ENCODE measurements at regions not wholly inside any gene's neighbourhood (a gene's known extent, or its start where the extent isn't known, plus 50 kb on each side); places are given as distances from the start of the nearest gene placed in this dataset.
A peak's percentile ranks its signal among the peaks of the same experiment; 100 is the strongest.
"Not testable (repeated sequence)": the region's sequence is repeated elsewhere in the genome, so short reads cannot be mapped to it uniquely, and the experiment has no call there.

DNA sequence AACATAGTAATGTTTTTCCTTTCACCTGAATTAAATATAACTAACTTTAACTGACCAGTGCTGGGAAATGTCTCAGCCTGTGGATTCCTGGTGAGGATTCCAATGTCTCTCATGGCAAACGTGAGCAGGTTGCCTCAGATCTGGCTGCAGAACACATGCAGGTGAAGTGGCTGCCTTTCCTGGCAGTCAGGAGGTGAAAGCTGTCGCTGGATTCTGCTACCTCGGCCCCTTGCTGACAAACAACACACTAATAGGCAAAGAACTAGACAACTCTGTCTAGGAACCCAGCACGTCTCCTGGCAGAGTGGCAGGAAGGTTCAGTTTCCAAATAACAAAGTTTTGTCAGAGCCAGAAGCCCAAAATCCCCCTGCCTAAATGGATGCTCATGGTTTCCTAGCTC lies 400.8 kb upstream of the PPP2R3A start:
- no peaks in the 10 kb centered on the region for H3K9me3 Mint-ChIP-seq
- H3K27me3 Mint-ChIP-seq: no peaks in the 10 kb centered on the region
- DNase-seq: no peak
- no peak overlapping the region for H3K4me3 Mint-ChIP-seq
- no peaks in the 10 kb centered on the region for H3K36me3 Mint-ChIP-seq (ENCODE audit: low read depth)
- intact Hi-C loops (cut with micrococcal nuclease): no loop called here
- no peak overlapping the region for H3K27ac Mint-ChIP-seq
- H3K4me1 Mint-ChIP-seq: no peaks in the 10 kb centered on the region

- H3K4me3 Mint-ChIP-seq: no peak overlapping the region
- intact Hi-C loops (cut with micrococcal nuclease): no loop called here
- no peaks in the 10 kb centered on the region for H3K9me3 Mint-ChIP-seq
- no peaks in the 10 kb centered on the region for H3K36me3 Mint-ChIP-seq (ENCODE audit: low read depth)
- no peak for DNase-seq
- H3K27me3 Mint-ChIP-seq: no peaks in the 10 kb centered on the region
- H3K4me1 Mint-ChIP-seq: no peaks in the 10 kb centered on the region
- H3K27ac Mint-ChIP-seq: no peak overlapping the region
Measured at GRCh38 chr3:135565546-135565945, 400.0 kb upstream of the PPP2R3A start.

DNA sequence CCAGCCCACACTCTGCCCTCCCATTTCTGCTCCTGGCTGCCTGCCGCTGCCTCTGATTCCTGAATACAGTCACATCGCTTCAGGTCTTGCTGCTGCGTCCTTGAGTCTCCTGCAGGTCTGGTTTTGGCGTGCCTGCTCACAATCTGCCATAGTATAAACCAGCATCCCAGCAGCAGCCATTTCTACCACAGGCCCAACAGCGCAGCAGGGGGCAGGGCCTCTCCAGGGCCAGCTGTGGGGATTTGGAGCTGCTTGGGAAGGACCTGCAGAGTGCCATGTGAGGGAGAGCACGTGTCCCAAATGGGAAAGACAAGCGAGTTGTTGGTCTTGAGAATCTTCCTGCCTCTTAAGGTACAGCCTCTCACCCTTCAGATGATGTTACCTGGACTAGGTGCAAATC lies 398.3 kb upstream of the PPP2R3A start:
- Mint-ChIP-seq H3K27me3 (no peaks in the 10 kb centered on the region), H3K9me3 (no peaks in the 10 kb centered on the region), H3K36me3 (ENCODE audit: low read depth) (no peaks in the 10 kb centered on the region), H3K27ac (no peak overlapping the region), H3K4me3 (no peak overlapping the region), H3K4me1 (no peaks in the 10 kb centered on the region)
- intact Hi-C loops (cut with micrococcal nuclease): no loop called here
- no peak for DNase-seq

DNA sequence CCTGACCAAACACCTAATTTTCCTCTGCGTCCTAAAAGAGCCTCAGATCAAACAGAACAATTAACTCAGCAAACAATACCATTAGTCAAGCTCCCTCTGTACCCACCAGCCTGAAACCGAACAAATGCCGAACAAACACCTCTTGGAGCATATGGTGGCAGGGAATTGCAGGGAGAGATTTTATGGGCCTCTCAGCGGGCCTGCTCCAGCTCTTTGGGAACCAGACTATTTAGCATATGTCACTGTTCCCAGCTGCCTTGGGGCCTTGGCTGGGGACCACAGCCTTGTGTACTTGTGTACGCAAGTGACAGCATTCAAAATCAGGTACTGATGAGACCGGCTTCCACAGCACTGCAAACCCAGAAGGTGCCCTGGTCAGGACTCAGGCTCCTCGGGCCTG lies 388.8 kb upstream of the PPP2R3A start:
- intact Hi-C loops (cut with micrococcal nuclease): no loop called here
- Mint-ChIP-seq H3K27me3 (peaks cover 2% of the 10 kb centered on the region), H3K36me3 (ENCODE audit: low read depth) (no peaks in the 10 kb centered on the region), H3K27ac (no peak overlapping the region), H3K4me3 (no peak overlapping the region), H3K9me3 (no peaks in the 10 kb centered on the region), H3K4me1 (no peaks in the 10 kb centered on the region)
- no peak for DNase-seq

GRCh38 chr3:135581806-135582205 lies 383.7 kb upstream of the PPP2R3A start:
- Mint-ChIP-seq H3K27me3 (no peaks in the 10 kb centered on the region), H3K27ac (no peak overlapping the region), H3K4me1 (no peaks in the 10 kb centered on the region), H3K36me3 (ENCODE audit: low read depth) (no peaks in the 10 kb centered on the region), H3K4me3 (no peak overlapping the region), H3K9me3 (no peaks in the 10 kb centered on the region)
- no peak for DNase-seq
- intact Hi-C loops (cut with micrococcal nuclease): no loop called here

- Mint-ChIP-seq H3K9me3 (no peaks in the 10 kb centered on the region), H3K27ac (no peak overlapping the region), H3K27me3 (no peaks in the 10 kb centered on the region), H3K4me1 (no peaks in the 10 kb centered on the region), H3K36me3 (ENCODE audit: low read depth) (no peaks in the 10 kb centered on the region), H3K4me3 (no peak overlapping the region)
- intact Hi-C loops (cut with micrococcal nuclease): no loop called here
- no peak for DNase-seq
Measured at GRCh38 chr3:135582800-135583199, 382.7 kb upstream of the PPP2R3A start.

DNA sequence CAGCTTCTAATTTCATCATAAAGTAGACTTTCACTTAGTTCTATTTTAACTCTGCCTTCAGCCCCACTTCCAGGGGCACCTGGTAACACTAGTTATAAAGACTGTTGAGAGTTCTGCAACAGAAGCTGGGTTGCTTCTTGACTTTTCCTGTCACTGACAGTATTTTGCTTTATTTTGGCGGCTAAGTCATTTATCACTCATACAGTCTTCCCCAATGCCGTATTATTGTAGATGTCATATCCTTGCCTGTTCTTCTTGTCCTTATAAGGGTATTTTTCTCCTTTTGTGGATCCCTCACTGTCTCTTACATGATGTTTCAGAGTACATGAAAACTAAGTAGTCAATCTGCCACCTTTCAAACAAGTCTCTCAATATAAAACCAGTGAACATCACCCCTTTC lies 369.0 kb upstream of the PPP2R3A start:
- H3K36me3 Mint-ChIP-seq (ENCODE audit: low read depth): no peaks in the 10 kb centered on the region
- H3K4me3 Mint-ChIP-seq: no peak overlapping the region
- H3K27me3 Mint-ChIP-seq: no peaks in the 10 kb centered on the region
- intact Hi-C loops (cut with micrococcal nuclease): no loop called here
- no peak overlapping the region for H3K27ac Mint-ChIP-seq
- no peak for DNase-seq
- no peaks in the 10 kb centered on the region for H3K4me1 Mint-ChIP-seq
- H3K9me3 Mint-ChIP-seq: peaks cover 5% of the 10 kb centered on the region

- no peak for DNase-seq
- Mint-ChIP-seq H3K36me3 (ENCODE audit: low read depth) (no peaks in the 10 kb centered on the region), H3K4me1 (no peaks in the 10 kb centered on the region), H3K9me3 (no peaks in the 10 kb centered on the region), H3K27me3 (no peaks in the 10 kb centered on the region), H3K27ac (no peak overlapping the region), H3K4me3 (no peak overlapping the region)
- intact Hi-C loops (cut with micrococcal nuclease): no loop called here
Measured at GRCh38 chr3:135597855-135598254, 367.7 kb upstream of the PPP2R3A start.

GRCh38 chr3:135598597-135598996 lies 366.9 kb upstream of the PPP2R3A start:
- H3K9me3 Mint-ChIP-seq: no peaks in the 10 kb centered on the region
- no peaks in the 10 kb centered on the region for H3K4me1 Mint-ChIP-seq
- H3K27ac Mint-ChIP-seq: no peak overlapping the region
- intact Hi-C loops (cut with micrococcal nuclease): no loop called here
- no peaks in the 10 kb centered on the region for H3K36me3 Mint-ChIP-seq (ENCODE audit: low read depth)
- H3K4me3 Mint-ChIP-seq: no peak overlapping the region
- H3K27me3 Mint-ChIP-seq: no peaks in the 10 kb centered on the region
- DNase-seq: no peak

DNA sequence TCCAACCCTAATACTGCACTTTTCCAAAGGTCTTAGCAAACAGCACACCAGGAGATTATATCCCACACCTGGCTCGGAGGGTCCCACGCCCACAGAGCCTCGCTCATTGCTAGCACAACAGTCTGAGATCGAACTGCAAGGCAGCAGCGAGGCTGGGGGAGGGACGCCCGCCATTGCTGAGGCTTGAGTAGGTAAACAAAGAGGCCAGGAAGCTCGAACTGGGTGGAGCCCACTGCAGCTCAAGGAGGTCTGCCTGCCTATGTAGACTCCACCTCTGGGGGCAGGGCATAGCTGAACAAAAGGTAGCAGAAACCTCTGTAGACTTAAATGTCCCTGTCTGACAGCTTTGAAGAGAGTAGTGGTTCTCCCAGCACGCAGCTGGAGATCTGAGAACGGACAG lies 361.0 kb upstream of the PPP2R3A start:
- H3K4me3 Mint-ChIP-seq; H3K27ac Mint-ChIP-seq; H3K36me3 Mint-ChIP-seq (ENCODE audit: low read depth); intact Hi-C loops (cut with micrococcal nuclease); H3K4me1 Mint-ChIP-seq; H3K9me3 Mint-ChIP-seq; H3K27me3 Mint-ChIP-seq; DNase-seq: not testable (repeated sequence)

- H3K27me3 Mint-ChIP-seq: no peaks in the 10 kb centered on the region
- no peak overlapping the region for H3K27ac Mint-ChIP-seq
- no peaks in the 10 kb centered on the region for H3K36me3 Mint-ChIP-seq (ENCODE audit: low read depth)
- DNase-seq: peak; percentile 21
- H3K4me1 Mint-ChIP-seq: no peaks in the 10 kb centered on the region
- intact Hi-C loops (cut with micrococcal nuclease): no loop called here
- no peak overlapping the region for H3K4me3 Mint-ChIP-seq
- no peaks in the 10 kb centered on the region for H3K9me3 Mint-ChIP-seq
Measured at GRCh38 chr3:135618123-135618522, 347.4 kb upstream of the PPP2R3A start.

- no peaks in the 10 kb centered on the region for H3K36me3 Mint-ChIP-seq (ENCODE audit: low read depth)
- H3K4me1 Mint-ChIP-seq: no peaks in the 10 kb centered on the region
- no peaks in the 10 kb centered on the region for H3K27me3 Mint-ChIP-seq
- no peak overlapping the region for H3K4me3 Mint-ChIP-seq
- intact Hi-C loops (cut with micrococcal nuclease): no loop called here
- DNase-seq: peak; percentile 25
- no peaks in the 10 kb centered on the region for H3K9me3 Mint-ChIP-seq
- H3K27ac Mint-ChIP-seq: no peak overlapping the region
Measured at GRCh38 chr3:135621184-135621920, 344.2 kb upstream of the PPP2R3A start.

DNA sequence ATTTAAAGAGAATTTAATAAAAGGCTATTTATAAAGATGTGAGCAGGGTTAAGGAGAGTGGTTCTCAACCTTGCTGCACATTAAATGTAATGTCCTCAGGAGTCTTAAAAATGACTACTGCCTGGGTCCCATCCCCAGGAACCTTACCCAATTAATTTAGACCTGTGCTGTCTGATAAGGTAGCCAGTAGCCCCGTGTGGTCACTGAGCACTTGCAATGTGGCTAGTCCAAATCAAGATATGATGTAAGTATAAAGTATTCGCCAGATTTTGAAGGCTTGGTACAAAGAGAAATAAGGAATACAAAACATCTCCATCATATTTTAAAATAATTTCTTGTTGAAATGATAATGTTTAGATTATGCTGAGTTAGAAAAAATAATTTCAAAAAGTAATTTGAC lies 343.3 kb upstream of the PPP2R3A start:
- Mint-ChIP-seq H3K27ac (no peak overlapping the region), H3K4me1 (no peaks in the 10 kb centered on the region), H3K9me3 (no peaks in the 10 kb centered on the region), H3K4me3 (no peak overlapping the region), H3K36me3 (ENCODE audit: low read depth) (no peaks in the 10 kb centered on the region), H3K27me3 (no peaks in the 10 kb centered on the region)
- intact Hi-C loops (cut with micrococcal nuclease): no loop called here
- no peak for DNase-seq

DNA sequence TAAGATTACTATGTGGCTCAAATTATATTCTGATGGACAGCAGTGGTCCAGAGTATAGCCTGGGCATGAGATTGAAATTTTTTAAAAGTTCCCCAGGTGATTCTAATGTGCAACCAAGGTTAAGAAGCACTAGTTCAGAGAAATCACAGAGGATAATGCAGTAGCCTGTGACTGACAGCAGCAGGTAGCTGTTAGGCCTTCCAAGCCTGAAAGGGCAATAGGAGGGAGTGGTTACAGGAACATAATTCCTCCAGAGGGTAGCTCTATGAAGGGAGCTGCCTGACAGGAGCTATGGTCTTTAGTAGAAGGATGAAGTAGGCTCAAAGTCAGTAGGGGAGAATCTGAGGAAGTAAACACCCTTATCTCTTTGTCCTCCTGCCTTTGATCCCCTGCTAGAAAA lies 342.9 kb upstream of the PPP2R3A start:
- no peak overlapping the region for H3K27ac Mint-ChIP-seq

GRCh38 chr3:135623558-135623957 lies 342.0 kb upstream of the PPP2R3A start:
- Mint-ChIP-seq H3K36me3 (ENCODE audit: low read depth) (no peaks in the 10 kb centered on the region), H3K4me3 (no peak overlapping the region), H3K9me3 (no peaks in the 10 kb centered on the region), H3K27ac (no peak overlapping the region), H3K4me1 (no peaks in the 10 kb centered on the region), H3K27me3 (no peaks in the 10 kb centered on the region)
- peak; percentile 18 for DNase-seq
- intact Hi-C loops (cut with micrococcal nuclease): no loop called here

More for the DNA sequence above, 342.9 kb upstream of the PPP2R3A start:
- intact Hi-C loops (cut with micrococcal nuclease): no loop called here
- Mint-ChIP-seq H3K4me1 (no peaks in the 10 kb centered on the region), H3K27me3 (no peaks in the 10 kb centered on the region), H3K9me3 (no peaks in the 10 kb centered on the region), H3K4me3 (no peak overlapping the region), H3K36me3 (ENCODE audit: low read depth) (no peaks in the 10 kb centered on the region)
- no peak for DNase-seq
